Neural progenitor cell (in vitro differentiated cells): ENCODE measurements at regions not wholly inside any gene's neighbourhood (a gene's known extent, or its start where the extent isn't known, plus 50 kb on each side); places are given as distances from the start of the nearest gene placed in this dataset.

ENCODE experiments used
- DNase-seq: peaks from one replicate; pipeline ENCODE4 v3.0.0-alpha.2; 2016; ENCODE audit warnings: low spot score
- H2AFZ ChIP-seq: fragments of 200-600 bp; sonication (generic); replicated peaks from 2 replicates; pipeline ENCODE4 v1.6.1; 2016; ENCODE audit warnings: antibody characterized with exemption
- H3F3A ChIP-seq: fragments of 200-600 bp; sonication (generic); 2 replicates; pipeline ENCODE4 v1.6.1; 2016; ENCODE audit warnings: antibody characterized with exemption, low read depth
- H3K27ac ChIP-seq: fragments of 200-600 bp; sonication (generic); 2 replicates; pipeline ENCODE4 v1.5.1; 2016; ENCODE audit warnings: mild to moderate bottlenecking
- H3K27me3 ChIP-seq: fragments of 200-600 bp; sonication (generic); 2 replicates; pipeline ENCODE4 v1.6.1; 2016; ENCODE audit warnings: mild to moderate bottlenecking, moderate library complexity
- H3K36me3 ChIP-seq: fragments of 200-600 bp; sonication (generic); 2 replicates; pipeline ENCODE4 v1.5.1; 2016
- H3K4me1 ChIP-seq: fragments of 200-600 bp; sonication (generic); 2 replicates; pipeline ENCODE4 v1.6.1; 2016; ENCODE audit warnings: mixed run types
- H3K4me2 ChIP-seq: fragments of 200-600 bp; sonication (generic); 2 replicates; pipeline ENCODE4 v1.6.1; 2016
- H3K4me3 ChIP-seq: fragments of 200-600 bp; sonication (generic); 2 replicates; pipeline ENCODE4 v1.5.1; 2016
- H3K79me2 ChIP-seq: fragments of 200-600 bp; sonication (generic); 2 replicates; pipeline ENCODE4 v1.6.1; 2016; ENCODE audit warnings: low read depth
- H3K9ac ChIP-seq: fragments of 200-600 bp; sonication (generic); 2 replicates; pipeline ENCODE4 v1.6.1; 2016
- H3K9me3 ChIP-seq: fragments of 200-600 bp; sonication (generic); 2 replicates; pipeline ENCODE4 v1.5.1; 2016; ENCODE audit warnings: low read depth
- H4K20me1 ChIP-seq: fragments of 200-600 bp; sonication (generic); 2 replicates; pipeline ENCODE4 v1.6.1; 2016; ENCODE audit warnings: low read depth
- H3K27ac Mint-ChIP-seq: 3 replicates; pipeline ENCODE4 v1.8.0; 2021; ENCODE audit warnings: mixed read lengths
- H3K27me3 Mint-ChIP-seq: 2 replicates; pipeline ENCODE4 v1.8.0; 2022; ENCODE audit warnings: low read depth, mild to moderate bottlenecking, inconsistent platforms, moderate library complexity, mixed read lengths; ENCODE audit not compliant: insufficient read depth
- H3K36me3 Mint-ChIP-seq: 3 replicates; pipeline ENCODE4 v1.8.0; 2021; ENCODE audit warnings: mixed read lengths
- H3K4me1 Mint-ChIP-seq: 3 replicates; pipeline ENCODE4 v1.8.0; 2021; ENCODE audit warnings: mixed read lengths
- H3K4me3 Mint-ChIP-seq: 3 replicates; pipeline ENCODE4 v1.8.0; 2021; ENCODE audit warnings: mild to moderate bottlenecking, moderate library complexity, mixed read lengths
- H3K9me3 Mint-ChIP-seq: 3 replicates; pipeline ENCODE4 v1.8.0; 2020; ENCODE audit warnings: mixed read lengths
- CTCF ChIP-seq: fragments of 200-600 bp; sonication (generic); IDR thresholded peaks from 2 replicates; pipeline ENCODE4 v1.5.1; 2017; ENCODE audit warnings: antibody characterized with exemption, mild to moderate bottlenecking
- EZH2 ChIP-seq: fragments of 200-600 bp; sonication (generic); IDR thresholded peaks from 2 replicates; pipeline ENCODE4 v1.6.1; 2017; ENCODE audit warnings: antibody characterized with exemption, mild to moderate bottlenecking, moderate library complexity
- EZH2phosphoT487 ChIP-seq: fragments of 200-600 bp; sonication (generic); IDR thresholded peaks from 2 replicates; pipeline ENCODE4 v1.6.1; 2017; ENCODE audit warnings: antibody characterized with exemption

GRCh38 chr2:88834866-88835265 lies 143.4 kb downstream of the RPIA start:
- Histone ChIP-seq H3K4me2 (no peak overlapping the region), H3K79me2 (no peaks in the 10 kb centered on the region), H3K9me3 (peaks cover 47% of the 10 kb centered on the region), H3K4me1 (no peaks in the 10 kb centered on the region), H2AFZ (no peak overlapping the region), H3K36me3 (no peaks in the 10 kb centered on the region), H3K9ac (no peak overlapping the region), H3K27ac (no peak overlapping the region), H3K4me3 (no peak overlapping the region), H3F3A (no peaks in the 10 kb centered on the region), H4K20me1 (no peaks in the 10 kb centered on the region), H3K27me3 (no peaks in the 10 kb centered on the region)
- Mint-ChIP-seq H3K27me3 (no peaks in the 10 kb centered on the region), H3K36me3 (no peaks in the 10 kb centered on the region), H3K9me3 (no peaks in the 10 kb centered on the region), H3K4me3 (no peak overlapping the region), H3K4me1 (no peaks in the 10 kb centered on the region), H3K27ac (no peak overlapping the region)
- TF ChIP-seq CTCF (no peak), EZH2phosphoT487 (no peak), EZH2 (no peak)
- no peak for DNase-seq

GRCh38 chr2:88835726-88836125 lies 144.3 kb downstream of the RPIA start:
- no peaks in the 10 kb centered on the region for H3K4me1 ChIP-seq
- no peaks in the 10 kb centered on the region for H3F3A ChIP-seq
- H3K36me3 ChIP-seq = no peaks in the 10 kb centered on the region
- Mint-ChIP-seq H3K9me3 (no peaks in the 10 kb centered on the region), H3K4me3 (no peak overlapping the region), H3K4me1 (no peaks in the 10 kb centered on the region), H3K27ac (no peak overlapping the region), H3K27me3 (no peaks in the 10 kb centered on the region), H3K36me3 (no peaks in the 10 kb centered on the region)
- no peak overlapping the region for H3K4me2 ChIP-seq
- no peak overlapping the region for H3K4me3 ChIP-seq
- H2AFZ ChIP-seq = no peak overlapping the region
- H3K9ac ChIP-seq = no peak overlapping the region
- H3K27me3 ChIP-seq = no peaks in the 10 kb centered on the region
- H4K20me1 ChIP-seq = no peaks in the 10 kb centered on the region
- TF ChIP-seq EZH2 (no peak), CTCF (no peak), EZH2phosphoT487 (no peak)
- DNase-seq = no peak
- peaks cover 43% of the 10 kb centered on the region for H3K9me3 ChIP-seq
- no peaks in the 10 kb centered on the region for H3K79me2 ChIP-seq
- no peak overlapping the region for H3K27ac ChIP-seq

- Histone ChIP-seq H3K4me1 (no peaks in the 10 kb centered on the region), H3K9ac (no peak overlapping the region), H3K4me3 (no peak overlapping the region), H3K27ac (no peak overlapping the region), H3K4me2 (no peak overlapping the region), H4K20me1 (no peaks in the 10 kb centered on the region), H3K27me3 (no peaks in the 10 kb centered on the region), H3K9me3 (peaks cover 43% of the 10 kb centered on the region), H3F3A (no peaks in the 10 kb centered on the region), H2AFZ (no peak overlapping the region), H3K79me2 (no peaks in the 10 kb centered on the region), H3K36me3 (no peaks in the 10 kb centered on the region)
- H3K4me3 Mint-ChIP-seq = no peak overlapping the region
- H3K27ac Mint-ChIP-seq = no peak overlapping the region
- no peaks in the 10 kb centered on the region for H3K36me3 Mint-ChIP-seq
- no peaks in the 10 kb centered on the region for H3K9me3 Mint-ChIP-seq
- H3K27me3 Mint-ChIP-seq = no peaks in the 10 kb centered on the region
- H3K4me1 Mint-ChIP-seq = no peaks in the 10 kb centered on the region
- no peak for DNase-seq
- TF ChIP-seq EZH2phosphoT487 = no peak
- no peak for TF ChIP-seq EZH2
Measured at GRCh38 chr2:88836351-88836750, 144.9 kb downstream of the RPIA start.

- H3K36me3 ChIP-seq = no peaks in the 10 kb centered on the region
- no peaks in the 10 kb centered on the region for H3K4me1 ChIP-seq
- no peaks in the 10 kb centered on the region for H3K4me1 Mint-ChIP-seq
- H3K36me3 Mint-ChIP-seq = no peaks in the 10 kb centered on the region
- H3K27me3 Mint-ChIP-seq = no peaks in the 10 kb centered on the region
- TF ChIP-seq CTCF (no peak), EZH2 (no peak), EZH2phosphoT487 (no peak)
- no peaks in the 10 kb centered on the region for H4K20me1 ChIP-seq
- no peaks in the 10 kb centered on the region for H3K9me3 Mint-ChIP-seq
- no peak overlapping the region for H3K4me3 ChIP-seq
- DNase-seq = no peak
- no peak overlapping the region for H3K27ac ChIP-seq
- no peak overlapping the region for H3K27ac Mint-ChIP-seq
- no peak overlapping the region for H3K4me3 Mint-ChIP-seq
- H3K9me3 ChIP-seq = peaks cover 43% of the 10 kb centered on the region
- H3K9ac ChIP-seq = no peak overlapping the region
- H3K79me2 ChIP-seq = no peaks in the 10 kb centered on the region
- H2AFZ ChIP-seq = no peak overlapping the region
- H3K4me2 ChIP-seq = no peak overlapping the region
- no peaks in the 10 kb centered on the region for H3F3A ChIP-seq
- no peaks in the 10 kb centered on the region for H3K27me3 ChIP-seq
Measured at GRCh38 chr2:88837511-88838160, 146.2 kb downstream of the RPIA start.
